Liver (tissue), 3 donors: ENCODE measurements at regions not wholly inside any gene's neighbourhood (a gene's known extent, or its start where the extent isn't known, plus 50 kb on each side); places are given as distances from the start of the nearest gene placed in this dataset.

Experiments used
- CTCF ChIP-seq: fragments of 150-350 bp; IDR thresholded peaks from 2 replicates; pipeline ENCODE4 v1.5.1; 2017; ENCODE audit warnings: improper control_type of control experiment, low read depth, low read length; ENCODE audit not compliant: missing input control
- REST ChIP-seq: IDR thresholded peaks from 2 replicates; pipeline ENCODE4 v1.6.1; 2016; ENCODE audit warnings: antibody characterized with exemption, mild to moderate bottlenecking
- SP1 ChIP-seq: IDR thresholded peaks from 2 replicates; pipeline ENCODE4 v1.6.1; 2018; ENCODE audit warnings: antibody characterized with exemption, mild to moderate bottlenecking
- TF ChIP-seq, protein P1 (sequence below): IDR thresholded peaks from 2 replicates; pipeline ENCODE4 v1.6.1; 2016; ENCODE audit warnings: antibody characterized with exemption
- donor health status: healthy.
- donor health status: healthy.

DNA sequence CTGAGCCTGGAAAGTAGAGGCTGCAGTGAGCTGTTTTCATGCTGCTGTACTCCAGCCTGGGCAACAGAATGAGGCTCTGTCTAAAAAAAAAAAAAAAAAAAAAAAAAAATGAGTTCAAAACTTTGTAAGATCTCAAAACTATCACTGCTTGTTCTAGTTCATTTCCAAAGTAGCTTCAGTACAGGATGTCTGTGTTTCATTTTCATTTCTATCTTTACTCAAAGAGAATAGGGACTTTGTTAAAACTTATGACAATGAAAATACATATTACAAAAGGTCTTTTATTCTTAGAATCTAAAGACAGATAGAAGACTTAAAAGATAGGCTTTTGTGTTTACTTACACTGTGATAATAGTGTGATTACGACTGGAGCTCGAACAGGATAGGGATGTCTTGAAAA lies 709.7 kb downstream of the ADGRL2 start:
- TF ChIP-seq, protein P1, sequence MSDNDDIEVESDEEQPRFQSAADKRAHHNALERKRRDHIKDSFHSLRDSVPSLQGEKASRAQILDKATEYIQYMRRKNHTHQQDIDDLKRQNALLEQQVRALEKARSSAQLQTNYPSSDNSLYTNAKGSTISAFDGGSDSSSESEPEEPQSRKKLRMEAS = no peak
- TF ChIP-seq SP1 = no peak
- no peak for TF ChIP-seq CTCF
- no peak for TF ChIP-seq REST
